Smooth muscle cell (in vitro differentiated cells): ENCODE measurements at regions not wholly inside any gene's neighbourhood (a gene's known extent, or its start where the extent isn't known, plus 50 kb on each side); places are given as distances from the start of the nearest gene placed in this dataset.

ENCODE experiments used
- DNase-seq: peaks from one replicate; lab custom pipeline; 2025; ENCODE audit not compliant: unreplicated experiment; lab: John Stamatoyannopoulos, UW
- H2AFZ ChIP-seq: fragments of 200-600 bp; sonication (generic); 2 replicates; pipeline ENCODE4 v1.6.0; 2016; ENCODE audit warnings: antibody characterized with exemption, low read depth, mild to moderate bottlenecking
- H3F3A ChIP-seq: fragments of 200-600 bp; sonication (generic); 2 replicates; pipeline ENCODE4 v1.6.0; 2017; ENCODE audit warnings: antibody characterized with exemption, low read depth
- H3K27ac ChIP-seq: fragments of 200-600 bp; sonication (generic); 2 replicates; pipeline ENCODE4 v1.5.1; 2016; ENCODE audit warnings: low read depth, mild to moderate bottlenecking
- H3K27me3 ChIP-seq: fragments of 200-600 bp; sonication (generic); 2 replicates; pipeline ENCODE4 v1.6.1; 2016; ENCODE audit warnings: low read depth, mild to moderate bottlenecking
- H3K36me3 ChIP-seq: fragments of 200-600 bp; sonication (generic); 2 replicates; pipeline ENCODE4 v1.5.1; 2016; ENCODE audit warnings: low read depth
- H3K4me1 ChIP-seq: fragments of 200-600 bp; sonication (generic); 2 replicates; pipeline ENCODE4 v1.5.1; 2016; ENCODE audit warnings: low read depth
- H3K4me2 ChIP-seq: fragments of 200-600 bp; sonication (generic); 2 replicates; pipeline ENCODE4 v1.6.0; 2016; ENCODE audit warnings: mild to moderate bottlenecking
- H3K4me3 ChIP-seq: fragments of 200-600 bp; sonication (generic); 2 replicates; pipeline ENCODE4 v1.5.1; 2016; ENCODE audit warnings: mild to moderate bottlenecking
- H3K79me2 ChIP-seq: fragments of 200-600 bp; sonication (generic); 2 replicates; pipeline ENCODE4 v1.6.0; 2016; ENCODE audit warnings: low read depth, mild to moderate bottlenecking
- H3K9ac ChIP-seq: fragments of 200-600 bp; sonication (generic); 2 replicates; pipeline ENCODE4 v1.6.0; 2016; ENCODE audit warnings: low read depth
- H3K9me3 ChIP-seq: fragments of 200-600 bp; sonication (generic); replicated peaks from 2 replicates; pipeline ENCODE4 v1.5.1; 2016; ENCODE audit warnings: low read depth
- H4K20me1 ChIP-seq: fragments of 200-600 bp; sonication (generic); 2 replicates; pipeline ENCODE4 v1.6.0; 2016; ENCODE audit warnings: low read depth
- CTCF ChIP-seq: fragments of 200-600 bp; sonication (generic); IDR thresholded peaks from 2 replicates; pipeline ENCODE4 v1.5.1; 2017; ENCODE audit warnings: borderline replicate concordance, mild to moderate bottlenecking, antibody characterized with exemption; ENCODE audit not compliant: insufficient read depth, poor library complexity, severe bottlenecking
- WGBS: methylation state at CpG from one replicate; pipeline ENCODE4 v1.1.7; 2016; ENCODE audit warnings: low lambda C conversion rate; 5-methylcytosine and 5-hydroxymethylcytosine counted together

DNA sequence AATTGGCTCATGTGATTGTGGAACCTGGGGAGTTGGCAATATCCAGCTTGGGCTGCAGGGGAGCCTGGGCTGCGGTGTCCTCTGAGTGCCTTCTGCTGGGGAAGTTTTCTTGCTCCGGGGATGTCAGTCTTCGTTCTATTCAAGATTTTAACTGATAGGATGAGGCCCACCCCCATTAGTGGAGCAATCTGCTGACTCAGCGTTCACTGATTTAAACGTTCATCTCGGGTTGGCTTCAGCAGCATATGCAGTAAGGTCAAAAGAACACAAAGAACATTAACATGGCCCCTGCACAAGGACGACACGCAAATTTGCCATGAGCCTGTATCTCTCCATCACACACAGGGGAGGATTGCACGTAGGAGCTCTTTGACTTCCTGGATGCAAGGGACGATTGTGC lies 360.6 kb upstream of the ADARB2 start:
- Histone ChIP-seq H3K4me2 (no peak overlapping the region), H3F3A (no peaks in the 10 kb centered on the region), H4K20me1 (no peaks in the 10 kb centered on the region), H3K9me3 (no peaks in the 10 kb centered on the region), H3K4me1 (no peaks in the 10 kb centered on the region), H2AFZ (no peak overlapping the region), H3K9ac (no peak overlapping the region), H3K36me3 (no peaks in the 10 kb centered on the region), H3K27me3 (no peaks in the 10 kb centered on the region), H3K27ac (no peak overlapping the region), H3K79me2 (no peaks in the 10 kb centered on the region), H3K4me3 (no peak overlapping the region)
- WGBS, result 89% methylated on average over 10 of the region's 10 CpGs
- TF ChIP-seq CTCF, result no peak
- DNase-seq, result no peak

- WGBS, result 94% methylated on average over 6 of the region's 6 CpGs
- Histone ChIP-seq H2AFZ (no peak overlapping the region), H3K27ac (no peak overlapping the region), H3K9me3 (no peaks in the 10 kb centered on the region), H3K79me2 (no peaks in the 10 kb centered on the region), H3K4me1 (no peaks in the 10 kb centered on the region), H3K27me3 (no peaks in the 10 kb centered on the region), H4K20me1 (no peaks in the 10 kb centered on the region), H3K4me2 (no peak overlapping the region), H3K9ac (no peak overlapping the region), H3K36me3 (no peaks in the 10 kb centered on the region), H3K4me3 (no peak overlapping the region), H3F3A (no peaks in the 10 kb centered on the region)
- DNase-seq, result no peak
- no peak for TF ChIP-seq CTCF
These were observed 356.8 kb upstream of the ADARB2 start for GRCh38 chr10:2094171-2094570.

DNA sequence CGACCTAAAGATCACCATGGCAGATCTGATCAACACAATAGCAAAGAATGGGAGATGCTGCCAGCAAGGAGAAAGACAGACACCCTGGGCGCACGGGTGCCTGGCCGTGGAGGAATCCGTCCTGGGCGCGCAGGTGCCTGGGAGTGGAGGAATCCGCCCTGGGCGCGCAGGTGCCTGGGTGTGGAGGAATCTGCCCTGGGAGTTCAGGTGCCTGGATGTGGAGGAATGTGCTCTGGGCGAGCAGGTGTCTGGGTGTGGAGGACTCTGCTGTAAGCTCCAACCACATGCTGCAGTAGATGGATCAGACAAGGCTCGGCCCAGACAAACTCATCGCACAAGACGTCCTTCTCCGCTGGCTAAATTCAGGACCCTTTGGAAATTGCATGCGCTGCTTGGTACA lies 346.3 kb upstream of the ADARB2 start:
- Histone ChIP-seq H4K20me1 (no peaks in the 10 kb centered on the region), H3K79me2 (no peaks in the 10 kb centered on the region), H3F3A (no peaks in the 10 kb centered on the region), H3K4me3 (no peak overlapping the region), H3K4me1 (no peaks in the 10 kb centered on the region), H3K27ac (no peak overlapping the region), H3K36me3 (no peaks in the 10 kb centered on the region), H3K27me3 (no peaks in the 10 kb centered on the region), H2AFZ (no peak overlapping the region), H3K4me2 (no peak overlapping the region), H3K9ac (no peak overlapping the region), H3K9me3 (no peaks in the 10 kb centered on the region)
- TF ChIP-seq CTCF, result no peak
- WGBS, result 93% methylated on average over 16 of the region's 16 CpGs
- no peak for DNase-seq

- H2AFZ ChIP-seq, result no peak overlapping the region
- H3K9ac ChIP-seq, result no peak overlapping the region
- H3K79me2 ChIP-seq, result no peaks in the 10 kb centered on the region
- no peaks in the 10 kb centered on the region for H3K4me1 ChIP-seq
- H3K36me3 ChIP-seq, result no peaks in the 10 kb centered on the region
- H3K4me3 ChIP-seq, result no peak overlapping the region
- no peak for DNase-seq
- WGBS, result 58% methylated on average over 3 of the region's 3 CpGs
- H3K9me3 ChIP-seq, result no peaks in the 10 kb centered on the region
- H3K27ac ChIP-seq, result no peak overlapping the region
- no peak overlapping the region for H3K4me2 ChIP-seq
- TF ChIP-seq CTCF, result no peak
- no peaks in the 10 kb centered on the region for H3F3A ChIP-seq
- H4K20me1 ChIP-seq, result no peaks in the 10 kb centered on the region
- no peaks in the 10 kb centered on the region for H3K27me3 ChIP-seq
These were observed 344.2 kb upstream of the ADARB2 start for GRCh38 chr10:2081501-2081900.
